PC-9 (cell line): ENCODE measurements at regions not wholly inside any gene's neighbourhood (a gene's known extent, or its start where the extent isn't known, plus 50 kb on each side); places are given as distances from the start of the nearest gene placed in this dataset.

ENCODE experiments used
- CTCF ChIP-seq: fragments of 200-600 bp; sonication (generic); conservative IDR thresholded peaks from 2 replicates; pipeline ENCODE4 v1.6.1; 2017; ENCODE audit warnings: mixed run types, antibody characterized with exemption, mild to moderate bottlenecking, moderate library complexity
- EZH2 ChIP-seq: fragments of 200-600 bp; sonication (generic); IDR thresholded peaks from 2 replicates; pipeline ENCODE4 v1.8.0; 2017; ENCODE audit warnings: antibody characterized with exemption, low read depth

- TF ChIP-seq CTCF (no peak), EZH2 (no peak)
These were observed 331.8 kb upstream of the ROBO1 start for GRCh38 chr3:80099559-80100066.
